Right lobe of liver (tissue), 6 donors: ENCODE measurements at regions not wholly inside any gene's neighbourhood (a gene's known extent, or its start where the extent isn't known, plus 50 kb on each side); places are given as distances from the start of the nearest gene placed in this dataset.

ENCODE experiments used
- ATAC-seq, 4 donors: fragments of 200-7000 bp; cut with Tn5 transposase; one replicate each; pipeline ENCODE4 v1.9.1; 2020; ENCODE audit warnings: mild to moderate bottlenecking in 4 of 4, moderate library complexity in 4 of 4
- DNase-seq, 3 donors: peaks; one replicate each; pipeline ENCODE4 v3.0.0-alpha.2; 2020
- H3K27ac ChIP-seq, 3 donors: fragments of 200-600 bp; one replicate each; pipeline ENCODE4 v1.8.0; 2022
- H3K27me3 ChIP-seq, 2 donors: fragments of 200-600 bp; one replicate each; pipeline ENCODE4 v1.8.0; 2022
- H3K36me3 ChIP-seq, 4 donors: fragments of 200-600 bp; sonication (generic) in 1 of 4; one replicate each; pipeline versions ENCODE4 v1.5.1 to v1.8.0; 2017 to 2022; ENCODE audit warnings: control low read depth in 1 of 4
- H3K4me1 ChIP-seq, 4 donors: fragments of 200-600 bp; sonication (generic) in 1 of 4; one replicate each; pipeline versions ENCODE4 v1.5.1 to v1.8.0; 2017 to 2022; ENCODE audit warnings: control low read depth in 1 of 4
- H3K4me3 ChIP-seq, 3 donors: fragments of 200-600 bp; one replicate each; pipeline ENCODE4 v1.8.0; 2022
- H3K9me3 ChIP-seq, 4 donors: fragments of 200-600 bp; sonication (generic) in 1 of 4; one replicate each; pipeline versions ENCODE4 v1.5.1 to v1.8.0; 2017 to 2022; ENCODE audit warnings: control low read depth in 1 of 4
- POLR2A ChIP-seq: fragments of 450-650 bp; IDR thresholded peaks from one replicate; pipeline ENCODE4 v1.6.1; 2017; ENCODE audit warnings: antibody characterized with exemption, mild to moderate bottlenecking
- WGBS: methylation state at CpG from one replicate; pipeline ENCODE4 v1.1.6; 2018; ENCODE audit warnings: low coverage, low lambda C conversion rate; ENCODE audit not compliant: insufficient coverage; ENCODE audit errors: missing lambda C conversion rate; 5-methylcytosine and 5-hydroxymethylcytosine counted together
- intact Hi-C, 2 donors: fragments of 100-400 bp; cut with DNase I; formaldehyde crosslinking; loops; one replicate each; pipeline versions ENCODE4 v1.11.2 to v1.14.1; 2022
- TF ChIP-seq, protein P1 (sequence below), 4 donors: fragments of 200-600 bp in 3 of 4; fragments of 450-650 bp in 1 of 4; IDR thresholded peaks; one replicate each; pipeline versions ENCODE4 v1.5.1 to v1.8.0; 2016 to 2022; ENCODE audit warnings: antibody characterized with exemption in 4 of 4, mild to moderate bottlenecking in 2 of 4
- donor health status: DM: no; HTN: yes; CAD: no.
- donor health status: DM: no; HTN: no; CAD: no.
- donor health status: DM: no; HTN: no; CAD: no.
- donor health status: DM: no; HTN: yes; CAD: no.
- donor health status: DM: no; HTN: yes; CAD: no.

DNA sequence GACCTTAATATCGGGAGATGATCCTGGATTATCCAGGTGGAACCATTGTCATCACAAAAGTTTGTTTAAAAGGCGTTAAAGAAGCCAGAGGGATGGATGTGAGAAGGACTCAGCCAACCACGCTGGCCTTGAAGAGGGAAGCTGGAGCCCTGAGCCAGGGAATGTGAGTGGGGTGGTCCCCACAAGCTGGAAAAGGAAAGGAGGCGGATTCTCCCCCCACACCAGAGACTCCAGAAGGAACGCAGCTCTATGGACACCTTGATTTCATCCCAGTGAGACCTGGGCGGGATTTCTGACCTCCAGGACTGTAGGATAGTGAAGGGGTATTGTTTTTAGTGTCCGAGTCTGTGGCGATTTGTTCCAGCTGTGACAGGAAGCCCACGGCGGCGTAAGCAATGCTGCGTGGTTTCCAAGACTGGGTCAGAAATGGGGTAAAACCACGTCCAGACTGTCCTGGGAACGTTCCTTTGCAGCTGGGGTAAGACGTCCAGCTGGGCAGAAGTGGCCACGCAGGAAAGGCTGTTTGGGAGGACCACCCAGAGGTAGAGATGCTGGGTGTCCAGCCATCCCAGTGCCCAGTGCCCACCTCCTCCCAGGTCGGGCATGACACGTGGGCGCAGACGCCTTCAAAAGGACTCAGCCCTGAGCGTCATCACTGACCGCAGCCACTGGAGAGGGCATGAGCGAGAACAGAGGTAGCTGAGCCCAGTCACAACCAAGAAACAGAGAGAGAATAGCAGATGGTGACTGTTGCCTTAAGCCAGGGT lies 125.4 kb upstream of the USP29 start:
- intact Hi-C loops: no loop called here
- Histone ChIP-seq H3K27me3 (no peaks in the 10 kb centered on the region), H3K4me1 (no peaks in the 10 kb centered on the region), H3K4me3 (no peak overlapping the region), H3K9me3 (no peaks in the 10 kb centered on the region), H3K36me3 (no peaks in the 10 kb centered on the region), H3K27ac (no peak overlapping the region)
- TF ChIP-seq, protein P1, sequence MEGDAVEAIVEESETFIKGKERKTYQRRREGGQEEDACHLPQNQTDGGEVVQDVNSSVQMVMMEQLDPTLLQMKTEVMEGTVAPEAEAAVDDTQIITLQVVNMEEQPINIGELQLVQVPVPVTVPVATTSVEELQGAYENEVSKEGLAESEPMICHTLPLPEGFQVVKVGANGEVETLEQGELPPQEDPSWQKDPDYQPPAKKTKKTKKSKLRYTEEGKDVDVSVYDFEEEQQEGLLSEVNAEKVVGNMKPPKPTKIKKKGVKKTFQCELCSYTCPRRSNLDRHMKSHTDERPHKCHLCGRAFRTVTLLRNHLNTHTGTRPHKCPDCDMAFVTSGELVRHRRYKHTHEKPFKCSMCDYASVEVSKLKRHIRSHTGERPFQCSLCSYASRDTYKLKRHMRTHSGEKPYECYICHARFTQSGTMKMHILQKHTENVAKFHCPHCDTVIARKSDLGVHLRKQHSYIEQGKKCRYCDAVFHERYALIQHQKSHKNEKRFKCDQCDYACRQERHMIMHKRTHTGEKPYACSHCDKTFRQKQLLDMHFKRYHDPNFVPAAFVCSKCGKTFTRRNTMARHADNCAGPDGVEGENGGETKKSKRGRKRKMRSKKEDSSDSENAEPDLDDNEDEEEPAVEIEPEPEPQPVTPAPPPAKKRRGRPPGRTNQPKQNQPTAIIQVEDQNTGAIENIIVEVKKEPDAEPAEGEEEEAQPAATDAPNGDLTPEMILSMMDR (IDR thresholded peaks at IDR 0.05): no peak
- no peak for TF ChIP-seq POLR2A
- no peak for DNase-seq
- ATAC-seq: no peak
- 76% methylated on average over 18 of the region's 23 CpGs for WGBS

GRCh38 chr19:56995303-56995702 lies 124.5 kb upstream of the USP29 start:
- intact Hi-C loops: no loop called here
- WGBS: 38% methylated on average over 5 of the region's 9 CpGs

GRCh38 chr19:57002195-57002601 lies 117.6 kb upstream of the USP29 start:
- Histone ChIP-seq H3K36me3 (no peaks in the 10 kb centered on the region), H3K4me1 (no peaks in the 10 kb centered on the region), H3K27ac (no peak overlapping the region), H3K9me3 (no peaks in the 10 kb centered on the region), H3K4me3 (no peak overlapping the region), H3K27me3 (no peaks in the 10 kb centered on the region)
- WGBS: 60% methylated on average over 12 of the region's 19 CpGs
- intact Hi-C loops: no loop called here
- TF ChIP-seq, protein P1 (IDR thresholded peaks at IDR 0.05): no peak
- TF ChIP-seq POLR2A: no peak
- ATAC-seq: no peak
- DNase-seq: no peak

More at GRCh38 chr19:56995303-56995702, 124.5 kb upstream of the USP29 start:
- Histone ChIP-seq H3K9me3 (no peaks in the 10 kb centered on the region), H3K4me1 (no peaks in the 10 kb centered on the region), H3K36me3 (no peaks in the 10 kb centered on the region), H3K4me3 (no peak overlapping the region), H3K27ac (no peak overlapping the region), H3K27me3 (no peaks in the 10 kb centered on the region)
- DNase-seq: no peak
- no peak for TF ChIP-seq POLR2A
- TF ChIP-seq, protein P1 (IDR thresholded peaks at IDR 0.05): no peak
- no peak for ATAC-seq

DNA sequence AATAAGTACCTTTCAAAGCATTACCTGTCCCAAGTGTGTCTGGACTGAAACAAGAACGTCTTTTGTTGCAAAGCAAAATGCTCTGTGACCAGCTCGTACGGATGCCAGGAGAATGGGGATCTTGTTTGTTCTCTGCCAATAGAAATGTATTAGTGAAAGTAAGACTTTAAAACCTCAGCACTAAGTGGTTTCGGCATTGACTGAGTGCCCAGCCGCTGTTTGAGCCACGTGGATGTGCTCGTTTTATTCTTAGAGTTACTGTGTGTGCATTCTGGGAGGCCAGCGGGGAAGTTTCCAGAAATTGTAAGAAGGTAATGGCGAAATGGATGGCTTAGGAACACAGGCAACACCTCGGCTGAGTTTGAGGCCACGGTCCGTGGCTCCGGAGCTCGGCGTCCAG lies 117.1 kb upstream of the USP29 start:
- no peaks in the 10 kb centered on the region for H3K36me3 ChIP-seq
- 61% methylated on average over 13 of the region's 15 CpGs for WGBS
- H3K27ac ChIP-seq: no peak overlapping the region
- H3K27me3 ChIP-seq: no peaks in the 10 kb centered on the region
- ATAC-seq (no peak), DNase-seq (no peak)
- no peaks in the 10 kb centered on the region for H3K9me3 ChIP-seq
- no peak overlapping the region for H3K4me3 ChIP-seq
- no peaks in the 10 kb centered on the region for H3K4me1 ChIP-seq
- intact Hi-C loops: no loop called here
- TF ChIP-seq, protein P1 (IDR thresholded peaks at IDR 0.05): no peak
- TF ChIP-seq POLR2A: no peak
